ENCODE measurements at regions not wholly inside any gene's neighbourhood (a gene's known extent, or its start where the extent isn't known, plus 50 kb on each side); places are given as distances from the start of the nearest gene placed in this dataset.

- DNase-seq: no peak
- no peak overlapping the region for H3K23ac ChIP-seq (ENCODE audit: low read length)
- no peaks in the 10 kb centered on the region for H3K4me1 ChIP-seq (ENCODE audit: control insufficient read depth, low read depth, low read length)
- no peaks in the 10 kb centered on the region for H3K27me3 ChIP-seq (ENCODE audit: insufficient read depth, low read length, poor library complexity)
- no peak overlapping the region for H2BK15ac ChIP-seq (replicated peaks; ENCODE audit: low read depth)
- no peaks in the 10 kb centered on the region for H3K36me3 ChIP-seq (ENCODE audit: control insufficient read depth, insufficient read depth, low read length)
- no peak overlapping the region for H3K27ac ChIP-seq (ENCODE audit: low read depth, low read length)
- no peaks in the 10 kb centered on the region for H3K79me1 ChIP-seq (ENCODE audit: low read length)
- no peak overlapping the region for H2AK5ac ChIP-seq (ENCODE audit: low read length)
- H3K56ac ChIP-seq (ENCODE audit: low read length): no peak overlapping the region
- no peaks in the 10 kb centered on the region for H3K79me2 ChIP-seq (ENCODE audit: control insufficient read depth, insufficient read depth, low read length)
- no peak overlapping the region for H4K5ac ChIP-seq (ENCODE audit: low read length)
- no peak overlapping the region for H3K9ac ChIP-seq (ENCODE audit: low read length)
- no peak overlapping the region for H3K4me2 ChIP-seq (ENCODE audit: low read length)
- no peak overlapping the region for H2BK5ac ChIP-seq (ENCODE audit: low read length)
- H3K18ac ChIP-seq (ENCODE audit: low read length): no peak overlapping the region
- H3K4me3 ChIP-seq (ENCODE audit: low read length): no peak overlapping the region
- no CpG with 5 or more reads among the region's 5 CpGs for WGBS (ENCODE audit: extremely low coverage, insufficient coverage, low lambda C conversion rate)
- H4K8ac ChIP-seq (ENCODE audit: low read depth, low read length): no peak overlapping the region
- no peak overlapping the region for H3K4ac ChIP-seq (ENCODE audit: low read depth, low read length)
- no peak overlapping the region for H2BK120ac ChIP-seq (ENCODE audit: low read depth, low read length)
These were observed 683.7 kb downstream of the PDHA2 start for GRCh38 chr4:96523611-96524010.

- H3K27me3 ChIP-seq (ENCODE audit: insufficient read depth, low read length, poor library complexity): no peaks in the 10 kb centered on the region
- WGBS (ENCODE audit: extremely low coverage, insufficient coverage, low lambda C conversion rate): no CpG with 5 or more reads among the region's 12 CpGs
- no peak overlapping the region for H2BK120ac ChIP-seq (ENCODE audit: low read depth, low read length)
- no peaks in the 10 kb centered on the region for H3K4me1 ChIP-seq (ENCODE audit: control insufficient read depth, low read depth, low read length)
- H3K27ac ChIP-seq (ENCODE audit: low read depth, low read length): no peak overlapping the region
- H3K36me3 ChIP-seq (ENCODE audit: control insufficient read depth, insufficient read depth, low read length): no peaks in the 10 kb centered on the region
- no peak overlapping the region for H4K5ac ChIP-seq (ENCODE audit: low read length)
- H3K9ac ChIP-seq (ENCODE audit: low read length): no peak overlapping the region
- no peak overlapping the region for H2BK15ac ChIP-seq (replicated peaks; ENCODE audit: low read depth)
- peak; percentile 62 for DNase-seq
- H3K56ac ChIP-seq (ENCODE audit: low read length): peak overlapping the region; percentile 7
- H3K4ac ChIP-seq (ENCODE audit: low read depth, low read length): no peak overlapping the region
- no peak overlapping the region for H4K8ac ChIP-seq (ENCODE audit: low read depth, low read length)
- no peak overlapping the region for H3K4me3 ChIP-seq (ENCODE audit: low read length)
- H2BK5ac ChIP-seq (ENCODE audit: low read length): no peak overlapping the region
- H3K18ac ChIP-seq (ENCODE audit: low read length): no peak overlapping the region
- H3K4me2 ChIP-seq (ENCODE audit: low read length): no peak overlapping the region
- H3K79me1 ChIP-seq (ENCODE audit: low read length): no peaks in the 10 kb centered on the region
- no peak overlapping the region for H2AK5ac ChIP-seq (ENCODE audit: low read length)
- H3K79me2 ChIP-seq (ENCODE audit: control insufficient read depth, insufficient read depth, low read length): no peaks in the 10 kb centered on the region
- H3K23ac ChIP-seq (ENCODE audit: low read length): no peak overlapping the region
These were observed 684.5 kb downstream of the PDHA2 start for GRCh38 chr4:96524311-96524875.

GRCh38 chr4:96525898-96526297, 686.0 kb downstream of the PDHA2 start:
- no peaks in the 10 kb centered on the region for H3K79me2 ChIP-seq (ENCODE audit: control insufficient read depth, insufficient read depth, low read length)
- H2AK5ac ChIP-seq (ENCODE audit: low read length): no peak overlapping the region
- H3K9ac ChIP-seq (ENCODE audit: low read length): no peak overlapping the region
- no peak overlapping the region for H3K4ac ChIP-seq (ENCODE audit: low read depth, low read length)
- no peaks in the 10 kb centered on the region for H3K79me1 ChIP-seq (ENCODE audit: low read length)
- no peak overlapping the region for H3K27ac ChIP-seq (ENCODE audit: low read depth, low read length)
- H2BK120ac ChIP-seq (ENCODE audit: low read depth, low read length): no peak overlapping the region
- no peak for DNase-seq
- no peak overlapping the region for H3K18ac ChIP-seq (ENCODE audit: low read length)
- no peak overlapping the region for H3K56ac ChIP-seq (ENCODE audit: low read length)
- no peak overlapping the region for H3K4me3 ChIP-seq (ENCODE audit: low read length)
- H3K4me2 ChIP-seq (ENCODE audit: low read length): no peak overlapping the region
- H2BK5ac ChIP-seq (ENCODE audit: low read length): no peak overlapping the region
- H4K8ac ChIP-seq (ENCODE audit: low read depth, low read length): no peak overlapping the region
- no peak overlapping the region for H3K23ac ChIP-seq (ENCODE audit: low read length)
- H3K27me3 ChIP-seq (ENCODE audit: insufficient read depth, low read length, poor library complexity): no peaks in the 10 kb centered on the region
- H4K5ac ChIP-seq (ENCODE audit: low read length): no peak overlapping the region
- H3K36me3 ChIP-seq (ENCODE audit: control insufficient read depth, insufficient read depth, low read length): no peaks in the 10 kb centered on the region
- no peaks in the 10 kb centered on the region for H3K4me1 ChIP-seq (ENCODE audit: control insufficient read depth, low read depth, low read length)
- no peak overlapping the region for H2BK15ac ChIP-seq (replicated peaks; ENCODE audit: low read depth)

- Histone ChIP-seq H4K8ac (ENCODE audit: low read depth, low read length) (no peak overlapping the region), H3K4me3 (ENCODE audit: low read length) (no peak overlapping the region), H3K4me2 (ENCODE audit: low read length) (no peak overlapping the region), H3K4ac (ENCODE audit: low read depth, low read length) (no peak overlapping the region), H3K4me1 (ENCODE audit: control insufficient read depth, low read depth, low read length) (no peaks in the 10 kb centered on the region), H3K27me3 (ENCODE audit: insufficient read depth, low read length, poor library complexity) (no peaks in the 10 kb centered on the region), H3K9ac (ENCODE audit: low read length) (no peak overlapping the region), H3K23ac (ENCODE audit: low read length) (no peak overlapping the region), H2AK5ac (ENCODE audit: low read length) (no peak overlapping the region), H3K56ac (ENCODE audit: low read length) (no peak overlapping the region), H3K18ac (ENCODE audit: low read length) (no peak overlapping the region), H2BK15ac (replicated peaks; ENCODE audit: low read depth) (no peak overlapping the region), H3K36me3 (ENCODE audit: control insufficient read depth, insufficient read depth, low read length) (no peaks in the 10 kb centered on the region), H3K27ac (ENCODE audit: low read depth, low read length) (no peak overlapping the region), H3K79me2 (ENCODE audit: control insufficient read depth, insufficient read depth, low read length) (no peaks in the 10 kb centered on the region), H3K79me1 (ENCODE audit: low read length) (no peaks in the 10 kb centered on the region), H2BK5ac (ENCODE audit: low read length) (no peak overlapping the region), H2BK120ac (ENCODE audit: low read depth, low read length) (no peak overlapping the region), H4K5ac (ENCODE audit: low read length) (no peak overlapping the region)
- WGBS (ENCODE audit: extremely low coverage, insufficient coverage, low lambda C conversion rate): no CpG with 5 or more reads among the region's 1 CpG
- no peak for DNase-seq
These were observed 686.7 kb downstream of the PDHA2 start for GRCh38 chr4:96526625-96527024.

GRCh38 chr4:96531836-96532235, 691.9 kb downstream of the PDHA2 start:
- no peaks in the 10 kb centered on the region for H3K79me1 ChIP-seq (ENCODE audit: low read length)
- H3K18ac ChIP-seq (ENCODE audit: low read length): no peak overlapping the region
- no peak overlapping the region for H2BK5ac ChIP-seq (ENCODE audit: low read length)
- no peak for DNase-seq
- no peak overlapping the region for H3K4me3 ChIP-seq (ENCODE audit: low read length)
- H3K36me3 ChIP-seq (ENCODE audit: control insufficient read depth, insufficient read depth, low read length): no peaks in the 10 kb centered on the region
- H4K5ac ChIP-seq (ENCODE audit: low read length): no peak overlapping the region
- no peak overlapping the region for H3K9ac ChIP-seq (ENCODE audit: low read length)
- no peak overlapping the region for H3K56ac ChIP-seq (ENCODE audit: low read length)
- H3K27ac ChIP-seq (ENCODE audit: low read depth, low read length): no peak overlapping the region
- H3K23ac ChIP-seq (ENCODE audit: low read length): no peak overlapping the region
- no peaks in the 10 kb centered on the region for H3K4me1 ChIP-seq (ENCODE audit: control insufficient read depth, low read depth, low read length)
- no peak overlapping the region for H2AK5ac ChIP-seq (ENCODE audit: low read length)
- H3K79me2 ChIP-seq (ENCODE audit: control insufficient read depth, insufficient read depth, low read length): no peaks in the 10 kb centered on the region
- no peak overlapping the region for H2BK15ac ChIP-seq (replicated peaks; ENCODE audit: low read depth)
- H4K8ac ChIP-seq (ENCODE audit: low read depth, low read length): no peak overlapping the region
- H3K4me2 ChIP-seq (ENCODE audit: low read length): no peak overlapping the region
- no peak overlapping the region for H2BK120ac ChIP-seq (ENCODE audit: low read depth, low read length)
- H3K4ac ChIP-seq (ENCODE audit: low read depth, low read length): no peak overlapping the region
- H3K27me3 ChIP-seq (ENCODE audit: insufficient read depth, low read length, poor library complexity): no peaks in the 10 kb centered on the region

GRCh38 chr4:96543346-96543745, 703.5 kb downstream of the PDHA2 start:
- Histone ChIP-seq H2AK5ac (ENCODE audit: low read length) (no peak overlapping the region), H2BK15ac (replicated peaks; ENCODE audit: low read depth) (no peak overlapping the region), H4K5ac (ENCODE audit: low read length) (no peak overlapping the region), H3K4me3 (ENCODE audit: low read length) (no peak overlapping the region), H2BK5ac (ENCODE audit: low read length) (no peak overlapping the region), H3K27me3 (ENCODE audit: insufficient read depth, low read length, poor library complexity) (no peaks in the 10 kb centered on the region), H3K23ac (ENCODE audit: low read length) (no peak overlapping the region), H3K36me3 (ENCODE audit: control insufficient read depth, insufficient read depth, low read length) (no peaks in the 10 kb centered on the region), H3K4me2 (ENCODE audit: low read length) (no peak overlapping the region), H3K4ac (ENCODE audit: low read depth, low read length) (no peak overlapping the region), H2BK120ac (ENCODE audit: low read depth, low read length) (no peak overlapping the region), H3K18ac (ENCODE audit: low read length) (no peak overlapping the region), H3K79me1 (ENCODE audit: low read length) (no peaks in the 10 kb centered on the region), H3K56ac (ENCODE audit: low read length) (no peak overlapping the region), H3K79me2 (ENCODE audit: control insufficient read depth, insufficient read depth, low read length) (no peaks in the 10 kb centered on the region), H3K4me1 (ENCODE audit: control insufficient read depth, low read depth, low read length) (no peaks in the 10 kb centered on the region), H4K8ac (ENCODE audit: low read depth, low read length) (no peak overlapping the region), H3K27ac (ENCODE audit: low read depth, low read length) (no peak overlapping the region), H3K9ac (ENCODE audit: low read length) (no peak overlapping the region)
- WGBS (ENCODE audit: extremely low coverage, insufficient coverage, low lambda C conversion rate): no CpG with 5 or more reads among the region's 2 CpGs
- no peak for DNase-seq
